Ramos (cell line): ENCODE measurements at regions not wholly inside any gene's neighbourhood (a gene's known extent, or its start where the extent isn't known, plus 50 kb on each side); places are given as distances from the start of the nearest gene placed in this dataset.

ENCODE experiments used
- in situ Hi-C: fragments of 300-500 bp; cut with MboI; formaldehyde crosslinking; loops from one replicate; pipeline ENCODE4 v1.14.3; 2022; ENCODE audit warnings: low sequenced_read_pairs; ENCODE audit not compliant: unreplicated experiment

GRCh38 chr5:82670692-82671091 lies 392.5 kb upstream of the RPS23 start:
- in situ Hi-C loops = no loop called here

GRCh38 chr5:82669720-82670119 lies 391.6 kb upstream of the RPS23 start:
- in situ Hi-C loops = no loop called here

GRCh38 chr5:82666312-82666711 lies 388.2 kb upstream of the RPS23 start:
- in situ Hi-C loops = no loop called here

GRCh38 chr5:82664732-82665131 lies 386.6 kb upstream of the RPS23 start:
- in situ Hi-C loops = no loop called here

GRCh38 chr5:82663225-82663624 lies 385.1 kb upstream of the RPS23 start:
- in situ Hi-C loops = no loop called here

GRCh38 chr5:82662340-82662739 lies 384.2 kb upstream of the RPS23 start:
- in situ Hi-C loops = no loop called here

- in situ Hi-C loops = no loop called here
Measured at GRCh38 chr5:82661933-82662332, 383.8 kb upstream of the RPS23 start.

- in situ Hi-C loops = no loop called here
Measured at GRCh38 chr5:82661462-82661861, 383.3 kb upstream of the RPS23 start.

GRCh38 chr5:82659115-82659514 lies 381.0 kb upstream of the RPS23 start:
- in situ Hi-C loops = no loop called here

GRCh38 chr5:82657033-82657699 lies 379.0 kb upstream of the RPS23 start:
- in situ Hi-C loops = no loop called here

GRCh38 chr5:82656341-82656761 lies 378.2 kb upstream of the RPS23 start:
- in situ Hi-C loops = no loop called here

GRCh38 chr5:82655078-82655477 lies 376.9 kb upstream of the RPS23 start:
- in situ Hi-C loops = no loop called here

- in situ Hi-C loops = no loop called here
Measured at GRCh38 chr5:82649943-82650342, 371.8 kb upstream of the RPS23 start.

GRCh38 chr5:82644766-82645165 lies 366.6 kb upstream of the RPS23 start:
- in situ Hi-C loops = no loop called here

GRCh38 chr5:82644229-82644628 lies 366.1 kb upstream of the RPS23 start:
- in situ Hi-C loops = no loop called here

- in situ Hi-C loops = no loop called here
Measured at GRCh38 chr5:82642313-82642712, 364.2 kb upstream of the RPS23 start.

GRCh38 chr5:82641331-82642003 lies 363.3 kb upstream of the RPS23 start:
- in situ Hi-C loops = no loop called here

GRCh38 chr5:82640916-82641315 lies 362.8 kb upstream of the RPS23 start:
- in situ Hi-C loops = no loop called here

GRCh38 chr5:82639393-82640144 lies 361.4 kb upstream of the RPS23 start:
- in situ Hi-C loops = no loop called here

- in situ Hi-C loops = no loop called here
Measured at GRCh38 chr5:82636591-82636990, 358.4 kb upstream of the RPS23 start.

GRCh38 chr5:82635561-82636288 lies 357.6 kb upstream of the RPS23 start:
- in situ Hi-C loops = no loop called here
